GM18502 (cell line): ENCODE measurements at regions not wholly inside any gene's neighbourhood (a gene's known extent, or its start where the extent isn't known, plus 50 kb on each side); places are given as distances from the start of the nearest gene placed in this dataset.
"Not testable (repeated sequence)": the region's sequence is repeated elsewhere in the genome, so short reads cannot be mapped to it uniquely, and the experiment has no call there.

Experiments used
- ATAC-seq: cut with Tn5 transposase; IDR thresholded peaks from one replicate; pipeline ENCODE4 v1.9.1; 2021; ENCODE audit warnings: mild to moderate bottlenecking; ENCODE audit not compliant: unreplicated experiment, poor library complexity

DNA sequence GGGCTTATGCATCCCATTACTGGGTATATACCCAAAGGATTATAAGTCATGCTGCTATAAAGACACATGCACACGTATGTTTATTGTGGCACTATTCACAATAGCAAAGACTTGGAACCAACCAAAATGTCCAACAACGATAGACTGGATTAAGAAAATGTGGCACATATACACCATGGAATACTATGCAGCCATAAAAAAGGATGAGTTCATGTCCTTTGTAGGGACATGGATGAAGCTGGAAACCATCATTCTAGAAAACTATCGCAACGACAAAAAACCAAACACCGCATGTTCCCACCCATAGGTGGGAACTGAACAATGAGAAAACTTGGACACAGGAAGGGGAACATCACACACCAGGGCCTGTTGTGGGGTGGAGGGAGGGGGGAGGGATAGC is 323.3 kb upstream of the FGF16 start:
- ATAC-seq = not testable (repeated sequence)

DNA sequence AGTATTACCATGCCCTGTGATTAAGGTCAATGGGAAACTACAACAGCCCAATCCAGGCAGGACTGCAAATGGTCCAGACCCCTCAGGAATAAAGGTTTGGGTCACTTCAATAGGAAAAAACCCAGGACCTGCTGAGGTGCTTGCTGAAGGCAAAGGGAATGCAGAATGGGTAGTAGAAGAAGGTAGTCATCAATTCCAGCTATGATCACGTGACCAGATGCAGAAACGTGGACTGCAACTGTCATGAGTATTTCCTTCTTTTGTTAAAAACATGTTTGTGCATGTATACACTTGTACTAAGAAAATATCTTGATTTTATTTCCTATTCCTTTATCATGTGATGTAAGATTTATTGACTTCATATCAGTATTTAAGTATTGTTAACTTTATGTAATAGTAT is 319.6 kb upstream of the FGF16 start:
- not testable (repeated sequence) for ATAC-seq

DNA sequence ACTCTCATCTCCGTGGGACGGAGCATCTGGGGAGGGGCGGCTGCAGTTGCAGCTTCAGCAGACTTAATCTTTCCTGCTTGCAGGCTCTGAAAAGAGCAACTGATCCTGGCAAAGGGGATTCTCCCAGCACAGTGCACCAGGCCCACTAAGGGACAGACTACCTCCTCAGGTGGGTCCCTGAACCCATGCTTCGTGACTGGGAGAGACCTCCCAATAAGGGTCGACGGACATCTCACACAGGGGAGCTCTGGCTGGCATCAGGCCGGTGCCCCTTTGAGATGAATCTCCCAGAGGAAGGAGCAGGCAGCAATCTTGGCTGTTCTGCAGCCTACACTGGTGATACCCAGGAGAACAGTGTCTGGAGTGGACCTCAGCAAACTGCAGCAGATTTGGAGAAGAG is 303.3 kb upstream of the FGF16 start:
- ATAC-seq = no peak

DNA sequence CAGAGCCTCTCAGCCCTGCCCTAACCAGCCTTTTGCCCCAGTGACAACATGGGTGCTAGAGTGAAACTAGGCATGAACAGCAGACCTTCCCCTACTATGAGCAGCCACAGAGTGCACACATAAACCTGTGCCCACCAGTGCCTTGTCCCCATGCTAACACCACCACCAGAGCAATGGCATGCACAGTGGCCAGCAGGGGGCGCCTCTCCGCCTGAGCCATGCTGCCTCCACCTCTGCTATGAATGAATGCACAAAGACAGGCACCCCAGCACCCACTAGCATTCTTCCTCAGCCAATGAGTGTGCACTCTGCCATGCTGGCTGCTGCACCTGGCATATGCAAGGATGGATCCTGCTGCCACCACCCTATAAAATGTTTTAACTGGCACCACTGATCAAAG is 286.9 kb upstream of the FGF16 start:
- ATAC-seq = no peak

DNA sequence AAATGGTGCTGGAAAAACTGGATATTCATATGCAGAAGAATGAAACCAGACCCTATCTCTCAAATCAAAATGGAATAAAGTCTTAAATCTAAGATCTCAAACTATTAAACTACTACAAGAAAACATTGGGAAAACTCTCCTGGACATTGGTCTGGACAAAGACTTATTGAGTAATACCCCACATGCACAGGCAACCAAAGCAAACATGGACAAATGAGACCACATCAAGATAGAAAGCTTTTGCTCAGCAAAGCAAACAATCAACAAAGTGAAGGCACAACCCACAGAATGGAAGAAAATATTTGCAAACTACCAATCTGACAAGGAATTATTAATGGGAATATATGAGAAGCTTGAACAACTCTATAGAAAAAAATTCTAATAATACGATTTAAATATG is 284.4 kb upstream of the FGF16 start:
- no peak for ATAC-seq

DNA sequence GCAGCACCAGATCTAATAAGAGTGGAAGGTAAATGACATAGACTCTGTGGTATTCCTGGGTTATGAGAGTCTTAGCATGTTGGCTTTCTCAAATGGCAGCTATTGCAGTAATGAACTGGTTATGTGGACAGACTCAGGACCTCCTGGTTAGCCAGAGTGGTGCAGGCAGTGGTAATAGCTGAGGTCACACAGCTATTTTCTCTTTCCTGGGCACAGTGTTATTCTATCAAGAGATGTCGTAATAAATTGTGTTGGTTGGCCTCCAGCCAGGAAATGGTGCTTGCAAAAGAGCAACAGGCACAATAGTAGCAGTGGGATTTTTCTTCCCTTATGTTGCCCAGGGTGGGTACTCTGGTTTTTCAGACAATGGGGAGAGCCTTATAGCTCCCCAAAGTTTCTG is 279.2 kb upstream of the FGF16 start:
- no peak for ATAC-seq

DNA sequence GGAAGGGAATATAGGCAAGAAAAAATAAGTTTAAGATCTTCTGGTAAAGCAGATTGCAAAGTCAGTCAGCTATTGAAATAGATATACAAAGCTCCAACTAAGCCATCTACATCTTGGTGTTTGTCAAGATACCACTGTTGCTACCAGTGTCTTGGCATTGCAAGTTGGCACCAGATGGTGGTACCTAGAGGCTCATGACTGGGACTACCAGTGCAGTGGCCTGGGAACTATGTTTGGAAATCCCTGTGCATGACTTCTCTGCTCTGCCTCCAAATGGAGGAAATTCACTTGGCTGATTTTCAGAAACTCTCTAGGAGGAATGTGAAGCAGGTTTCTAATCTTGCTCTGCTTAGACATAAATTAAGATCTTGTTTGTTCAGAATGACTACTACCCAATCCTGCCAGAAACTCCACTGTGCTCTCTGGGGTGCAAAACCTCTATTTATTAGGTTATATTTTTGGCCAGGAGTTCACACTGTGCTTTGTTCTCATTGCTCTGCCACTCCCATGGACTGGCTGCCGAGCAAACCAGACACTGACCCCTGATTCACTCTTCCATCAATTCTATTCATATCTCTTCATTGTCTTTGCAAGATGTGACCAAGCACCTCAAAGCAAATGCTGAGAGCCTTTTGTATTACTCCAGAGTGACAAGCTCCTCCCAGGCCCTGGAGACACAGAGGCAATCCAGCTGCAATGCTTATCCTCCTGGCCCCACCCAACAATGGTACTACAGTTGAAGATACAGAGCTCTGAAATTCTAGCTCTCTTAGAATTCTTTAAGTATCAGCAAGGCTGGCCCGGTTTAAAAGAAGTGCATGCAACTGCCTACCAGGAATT is 272.3 kb upstream of the FGF16 start:
- no peak for ATAC-seq

DNA sequence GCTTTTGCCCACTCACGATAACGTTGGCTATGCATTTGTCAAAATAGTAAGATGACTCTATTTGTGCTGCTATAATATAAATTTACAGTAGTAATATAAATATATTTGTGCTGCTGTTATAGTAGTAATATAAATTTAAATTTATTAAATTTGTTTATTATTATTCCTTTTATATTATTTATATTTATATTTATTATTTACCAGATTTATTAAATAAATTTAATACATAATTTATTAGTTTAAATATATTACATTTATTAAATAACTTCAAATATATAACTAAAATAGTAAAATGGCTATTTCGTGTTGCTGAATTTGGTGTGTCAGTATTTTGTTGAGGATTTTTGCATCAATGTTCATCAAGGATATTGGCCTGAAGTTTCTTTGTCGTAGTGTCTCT is 246.5 kb upstream of the FGF16 start:
- no peak for ATAC-seq

DNA sequence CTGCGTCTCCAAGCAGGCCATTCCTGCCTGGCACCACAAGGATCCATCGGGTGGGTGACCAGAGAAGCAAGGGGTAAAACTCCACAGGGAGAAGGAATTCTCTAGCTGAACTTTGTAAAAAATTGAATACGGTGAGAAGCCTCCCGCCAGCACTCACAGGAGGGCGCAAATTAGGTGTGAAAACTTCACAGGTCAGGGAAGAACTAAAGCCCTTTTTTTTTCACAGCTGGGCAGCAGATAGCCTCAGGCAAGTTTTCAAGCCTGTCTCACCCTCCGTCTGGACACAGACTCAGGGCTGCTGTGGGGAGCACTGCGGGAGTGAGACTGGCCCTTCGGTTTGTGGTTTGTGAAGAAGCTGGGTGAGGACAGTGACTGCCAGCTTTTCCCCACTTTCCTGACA is 224.1 kb upstream of the FGF16 start:
- no peak for ATAC-seq

DNA sequence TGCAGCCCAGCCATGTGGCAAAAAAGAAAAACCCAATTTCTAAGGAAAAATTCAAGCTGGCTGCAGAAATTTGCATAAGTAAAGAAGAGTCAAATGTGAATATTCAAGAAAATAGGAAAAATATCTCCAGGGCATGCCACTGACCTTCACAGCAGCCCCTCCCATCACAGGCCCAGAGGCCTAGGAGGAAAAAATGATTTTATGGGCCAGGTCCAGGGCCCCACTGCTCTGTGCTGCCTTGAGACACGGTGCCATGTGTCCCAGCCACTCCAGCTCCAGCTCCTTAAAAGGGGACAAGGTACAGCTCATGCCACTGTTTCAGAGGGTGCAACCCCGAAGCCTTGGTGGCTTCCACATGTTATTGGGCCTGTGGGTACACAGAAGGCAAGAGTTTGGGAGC is 182.7 kb upstream of the FGF16 start:
- no peak for ATAC-seq

DNA sequence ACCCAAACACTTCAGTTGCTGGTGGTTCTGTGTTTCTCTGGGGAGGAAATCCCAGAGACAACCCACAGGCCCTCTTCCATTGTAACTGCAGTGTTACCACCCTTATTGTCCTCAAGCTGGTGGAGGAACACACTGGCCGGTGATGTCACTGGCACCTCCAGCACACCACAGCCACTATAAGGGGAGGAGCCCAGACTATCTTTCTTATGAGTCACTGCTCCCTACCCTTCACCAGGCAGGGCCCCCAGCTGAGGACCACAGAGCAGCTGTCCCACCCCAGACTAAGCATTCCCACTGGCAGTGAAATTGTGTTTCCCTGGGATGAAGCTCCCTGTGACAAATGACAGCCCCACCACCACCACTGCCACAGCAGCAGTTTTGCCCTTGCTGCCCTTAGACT is 171.8 kb upstream of the FGF16 start:
- ATAC-seq = no peak

DNA sequence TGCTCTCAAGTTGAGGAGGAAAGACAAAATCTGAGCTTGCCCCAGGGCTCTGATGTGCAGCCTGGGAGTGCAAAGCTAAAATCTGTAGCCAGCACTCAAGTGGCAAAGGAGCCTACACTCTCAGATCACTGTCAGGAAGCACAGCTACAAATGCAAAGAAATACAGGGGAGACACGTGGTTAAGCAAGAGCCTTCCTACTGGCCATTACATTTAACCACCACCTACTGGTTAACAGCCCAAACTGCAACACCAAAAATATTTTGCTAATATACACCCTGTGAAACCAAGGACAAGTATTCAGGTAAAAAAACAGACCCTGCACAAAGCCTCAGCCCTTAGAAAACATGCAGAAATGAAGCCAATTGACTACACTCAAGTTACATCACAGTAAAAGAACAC is 170.4 kb upstream of the FGF16 start:
- ATAC-seq = no peak

DNA sequence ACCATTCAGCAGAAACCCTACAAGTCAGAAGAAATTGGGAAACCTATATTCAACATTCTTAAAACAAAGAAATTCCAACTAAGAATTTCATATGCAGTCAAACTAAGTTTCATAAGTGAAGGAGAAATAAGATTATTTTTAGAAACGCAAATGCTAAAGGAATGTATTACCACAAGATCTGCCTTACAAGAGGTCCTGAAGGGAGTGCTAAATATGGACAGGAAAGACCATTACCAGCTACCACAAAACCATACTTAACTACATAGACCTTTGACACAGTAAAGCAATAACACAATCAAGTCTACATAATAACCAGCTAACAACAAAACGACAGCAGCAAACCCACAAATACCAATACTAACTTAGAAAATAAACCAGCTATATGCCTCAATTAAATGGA is 169.3 kb upstream of the FGF16 start:
- ATAC-seq = no peak

DNA sequence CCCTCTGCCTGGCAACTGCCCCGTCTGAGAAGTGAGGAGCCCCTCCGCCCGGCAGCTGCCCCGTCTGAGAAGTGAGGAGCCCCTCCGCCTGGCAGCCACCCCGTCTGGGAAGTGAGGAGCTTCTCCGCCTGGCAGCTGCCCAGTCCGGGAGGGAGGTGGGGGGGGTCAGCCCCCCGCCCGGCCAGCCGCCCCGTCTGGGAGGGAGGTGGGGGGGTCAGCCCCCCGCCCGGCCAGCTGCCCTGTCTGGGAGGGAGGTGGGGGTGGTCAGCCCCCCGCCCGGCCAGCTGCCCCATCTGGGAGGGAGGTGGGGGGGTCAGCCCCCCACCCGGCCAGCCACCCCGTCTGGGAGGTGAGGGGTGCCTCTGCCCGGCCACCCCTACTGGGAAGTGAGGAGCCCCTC is 167.8 kb upstream of the FGF16 start:
- not testable (repeated sequence) for ATAC-seq

DNA sequence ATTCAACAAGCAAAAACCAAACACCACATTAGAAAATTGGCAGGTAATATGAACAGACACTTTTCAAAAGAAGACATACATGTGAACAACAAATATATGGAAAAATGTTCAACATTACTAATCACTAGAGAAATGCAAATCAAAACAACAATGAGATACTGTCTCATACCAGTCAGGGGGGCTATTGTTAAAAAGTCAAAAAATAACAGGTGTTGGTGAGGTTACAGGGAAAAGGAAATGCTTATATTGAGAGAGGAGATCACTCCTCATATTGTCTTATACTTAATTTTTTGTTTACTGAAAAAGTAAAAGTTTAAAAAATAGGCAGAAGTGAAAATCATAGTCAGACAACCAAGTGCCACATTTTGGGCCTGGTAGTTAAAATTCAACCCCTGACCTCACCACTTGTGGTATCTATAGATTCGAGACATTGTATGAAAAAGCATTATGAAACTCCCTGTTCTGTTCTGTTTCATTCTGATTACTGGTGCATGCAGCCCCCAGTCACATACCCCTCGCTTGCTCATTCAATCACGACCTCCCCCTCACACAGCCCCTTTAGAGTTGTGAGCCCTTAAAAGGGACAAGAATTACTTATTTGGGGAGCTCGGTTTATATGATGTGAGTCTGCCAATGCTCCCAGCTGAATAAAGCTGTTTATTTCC is 153.7 kb upstream of the FGF16 start:
- ATAC-seq = no peak

DNA sequence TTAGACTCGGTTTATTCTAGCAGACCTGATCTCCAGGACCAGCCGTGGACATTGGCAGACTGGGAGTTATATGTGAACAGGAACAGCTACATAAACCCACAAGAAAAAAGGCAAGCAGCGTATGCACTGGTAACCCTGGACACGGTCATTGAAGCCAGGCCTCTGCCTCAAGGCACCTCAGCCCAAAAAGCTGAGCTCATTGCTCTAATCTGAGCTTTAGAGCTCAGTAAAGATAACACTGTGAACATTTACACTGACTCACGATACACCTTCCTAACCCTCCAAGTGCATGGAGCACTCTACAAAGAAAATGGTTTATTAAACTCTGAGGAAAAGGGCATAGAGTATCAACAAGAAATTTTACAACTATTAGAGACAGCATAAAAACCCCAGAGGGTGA is 148.9 kb upstream of the FGF16 start:
- no peak for ATAC-seq

DNA sequence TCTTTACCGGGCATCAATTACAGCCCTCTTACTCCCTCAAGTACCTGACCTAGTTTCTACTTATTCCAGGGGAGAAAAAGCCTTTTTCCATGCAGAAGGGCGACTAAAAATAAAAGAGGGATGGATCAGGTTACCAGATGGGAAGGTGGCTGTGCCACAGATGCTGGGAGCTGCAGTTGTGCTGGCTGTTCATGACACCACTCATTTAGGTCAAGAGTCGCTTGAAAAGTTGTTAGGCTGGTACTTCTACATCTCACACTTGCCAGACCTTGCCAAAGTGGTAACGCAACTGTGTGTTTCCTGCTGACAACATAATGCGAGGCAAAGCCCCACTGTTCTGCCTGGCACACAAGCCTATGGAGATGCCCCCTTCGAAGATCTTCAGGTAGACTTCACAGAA is 148.4 kb upstream of the FGF16 start:
- ATAC-seq = no peak

DNA sequence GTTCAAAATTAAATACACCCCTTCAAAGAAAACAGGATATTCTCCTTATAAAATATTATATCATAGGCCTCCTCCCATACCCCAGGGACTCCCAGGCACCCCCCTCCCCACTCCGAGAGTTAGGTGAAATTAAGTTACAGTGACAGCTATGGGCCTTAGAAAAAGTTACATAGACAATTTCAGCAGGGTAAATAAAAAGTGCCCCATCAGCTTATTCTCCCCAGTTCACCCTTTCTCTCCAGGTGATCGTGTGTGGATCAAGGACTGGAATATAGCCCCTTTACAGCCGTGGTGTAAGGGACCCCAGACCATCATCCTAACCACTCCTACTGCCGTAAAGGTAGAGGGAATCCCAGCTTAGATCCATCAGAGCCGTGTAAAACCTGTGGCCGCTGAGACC is 147.6 kb upstream of the FGF16 start:
- no peak for ATAC-seq

DNA sequence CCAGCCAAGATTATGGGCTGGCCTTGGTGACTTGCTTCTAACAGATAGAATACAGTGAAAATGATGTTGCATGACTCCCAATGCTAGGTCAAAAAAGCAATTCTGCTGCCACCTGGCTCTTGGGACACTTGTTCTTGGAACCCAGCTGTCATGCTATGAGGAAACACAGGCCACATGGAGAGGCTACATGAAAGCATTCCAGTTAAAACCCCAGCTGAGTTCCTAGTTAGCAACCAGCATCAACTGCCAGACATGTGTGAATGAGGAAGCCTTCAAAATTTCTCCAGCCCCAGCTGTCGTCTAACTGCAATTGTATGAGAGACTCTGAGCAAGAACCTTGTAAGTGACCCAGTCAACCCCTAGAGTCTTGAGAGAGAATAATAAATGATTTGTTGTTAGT is 105.2 kb upstream of the FGF16 start:
- ATAC-seq = no peak

DNA sequence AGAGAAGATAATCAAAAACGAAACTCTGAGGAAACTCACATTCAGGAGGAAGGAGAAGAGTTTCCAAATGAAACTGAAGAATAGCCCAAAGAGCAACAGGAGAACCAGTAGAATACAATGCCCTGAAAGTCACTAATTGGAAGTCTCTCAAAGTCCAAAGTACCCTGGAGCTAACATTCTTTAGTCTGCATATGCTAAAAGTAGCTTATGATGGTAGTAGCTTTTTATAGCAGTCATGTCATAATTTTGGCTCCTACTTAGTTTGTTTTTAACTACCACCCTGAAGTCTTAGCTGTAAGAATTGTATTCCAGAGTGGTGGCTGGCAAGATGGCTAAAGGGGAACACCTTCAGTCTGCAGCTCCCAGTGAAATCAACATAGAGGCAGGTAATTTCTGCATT is 100.3 kb upstream of the FGF16 start:
- ATAC-seq = no peak

DNA sequence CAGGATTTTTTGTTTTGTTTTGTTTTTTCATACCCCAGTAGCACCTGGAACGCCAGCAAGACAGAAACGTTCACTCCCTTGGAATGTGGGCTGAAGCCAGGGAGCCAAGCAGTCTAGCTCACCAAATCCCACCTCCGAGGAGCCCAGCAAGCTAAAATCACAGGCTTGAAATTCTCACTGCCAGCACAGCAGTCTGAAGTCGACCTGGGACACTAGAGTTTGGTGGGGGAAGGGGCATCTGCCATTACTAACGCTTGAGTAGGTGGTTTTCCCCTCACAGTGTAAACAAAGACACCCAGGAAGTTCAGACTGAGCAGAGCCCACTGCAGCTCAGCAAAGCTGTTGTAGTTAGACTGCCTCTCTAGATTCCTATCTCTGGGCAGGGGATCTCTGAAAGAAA is 99.6 kb upstream of the FGF16 start:
- no peak for ATAC-seq

DNA sequence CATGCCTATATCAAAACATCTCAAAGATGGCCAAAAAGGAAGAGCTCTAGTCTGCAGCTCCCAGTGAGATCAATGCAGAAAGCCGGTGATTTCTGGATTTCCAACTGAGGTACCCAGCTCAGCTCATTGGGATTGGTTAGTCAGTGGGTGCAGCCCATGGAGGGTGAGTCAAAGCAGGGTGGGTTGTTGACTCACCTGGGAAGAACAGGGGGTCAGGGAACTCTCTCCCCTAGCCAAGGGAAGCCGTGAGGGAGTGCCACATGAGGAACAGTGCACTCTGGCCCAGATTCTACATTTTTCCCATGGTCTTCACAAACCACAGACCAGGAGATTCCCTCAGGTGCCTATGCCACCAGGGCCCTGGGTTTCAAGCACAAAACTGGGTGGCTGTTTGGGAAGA is 57.3 kb upstream of the FGF16 start:
- ATAC-seq = no peak
